Umbilical cord (tissue), 1 donor: ENCODE measurements at regions not wholly inside any gene's neighbourhood (a gene's known extent, or its start where the extent isn't known, plus 50 kb on each side); places are given as distances from the start of the nearest gene placed in this dataset.
"Not testable (repeated sequence)": the region's sequence is repeated elsewhere in the genome, so short reads cannot be mapped to it uniquely, and the experiment has no call there.

Source experiments
- DNase-seq: peaks from one replicate; pipeline ENCODE4 v3.0.0-alpha.2; 2015; ENCODE audit warnings: low spot score

DNA sequence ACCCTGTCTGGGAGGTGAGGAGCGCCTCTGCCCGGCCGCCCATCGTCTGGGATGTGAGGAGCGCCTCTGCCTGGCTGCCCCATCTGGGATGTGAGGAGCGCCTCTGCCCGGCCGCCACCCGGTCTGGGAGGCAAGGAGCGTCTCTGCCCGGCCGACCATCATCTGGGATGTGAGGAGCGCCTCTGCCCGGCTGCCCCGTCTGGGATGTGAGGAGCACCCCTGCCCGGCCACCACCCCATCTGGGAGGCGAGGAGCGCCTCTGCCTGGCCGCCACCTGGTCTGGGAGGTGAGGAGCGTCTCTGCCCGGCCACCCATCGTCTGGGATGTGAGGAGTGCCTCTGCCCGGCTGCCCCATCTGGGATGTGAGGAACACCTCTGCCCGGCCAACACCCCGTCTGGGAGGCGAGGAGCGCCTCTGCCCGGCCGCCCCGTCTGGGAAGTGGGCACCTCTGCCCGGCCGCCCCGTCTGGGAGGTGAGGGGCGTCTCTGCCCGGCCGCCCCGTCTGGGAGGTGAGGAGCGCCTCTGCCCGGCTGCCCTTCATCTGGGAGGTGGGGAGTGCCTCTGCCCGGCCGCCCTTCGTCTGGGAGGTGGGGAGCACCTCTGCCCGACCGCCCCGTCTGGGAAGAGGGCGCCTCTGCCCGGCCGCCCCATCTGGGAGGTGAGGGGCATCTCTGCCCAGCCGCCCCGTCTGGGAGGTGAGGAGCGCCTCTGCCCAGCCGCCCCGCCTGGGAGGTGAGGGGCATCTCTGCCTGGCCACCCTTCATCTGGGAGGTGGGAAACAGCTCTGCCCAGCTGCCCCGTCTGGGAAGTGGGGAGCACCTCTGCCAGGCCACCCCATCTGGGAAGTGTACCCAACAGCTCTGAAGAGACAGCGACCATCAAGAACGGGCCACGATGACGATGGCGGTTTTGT is 399.7 kb downstream of the CAAP1 start:
- not testable (repeated sequence) for DNase-seq

DNA sequence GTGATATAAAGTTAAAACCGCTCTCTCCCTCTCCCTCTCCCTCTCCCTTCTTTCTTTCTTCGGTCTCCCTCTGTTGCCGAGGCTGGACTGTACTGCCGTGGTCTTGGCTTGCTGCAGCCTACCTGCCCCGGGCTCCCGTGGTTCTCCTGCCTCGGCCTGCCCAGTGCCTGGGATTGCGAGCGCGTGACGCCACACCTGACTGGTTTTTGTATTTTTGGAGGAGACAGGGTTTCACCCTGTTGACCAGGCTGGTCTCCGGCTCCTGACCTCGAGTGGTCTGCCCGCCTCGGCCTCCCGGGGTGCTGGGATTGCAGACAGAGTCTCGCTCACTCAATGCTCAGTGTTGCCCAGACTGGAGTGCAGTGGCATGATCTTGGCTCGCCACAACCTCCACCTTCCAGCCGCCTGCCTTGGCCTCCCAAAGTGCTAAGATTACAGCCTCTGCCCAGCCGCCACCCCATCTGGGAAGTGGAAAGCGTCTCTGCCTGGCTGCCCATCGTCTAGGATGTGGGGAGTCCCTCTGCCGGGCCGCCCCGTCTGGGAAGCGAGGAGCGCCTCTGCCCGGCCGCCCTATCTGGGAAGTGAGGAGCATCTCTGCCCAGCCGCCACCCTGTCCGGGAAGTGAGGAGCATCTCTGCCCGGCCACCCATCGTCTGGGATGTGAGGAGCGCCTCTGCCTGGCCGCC is 400.5 kb downstream of the CAAP1 start:
- DNase-seq, result not testable (repeated sequence)

DNA sequence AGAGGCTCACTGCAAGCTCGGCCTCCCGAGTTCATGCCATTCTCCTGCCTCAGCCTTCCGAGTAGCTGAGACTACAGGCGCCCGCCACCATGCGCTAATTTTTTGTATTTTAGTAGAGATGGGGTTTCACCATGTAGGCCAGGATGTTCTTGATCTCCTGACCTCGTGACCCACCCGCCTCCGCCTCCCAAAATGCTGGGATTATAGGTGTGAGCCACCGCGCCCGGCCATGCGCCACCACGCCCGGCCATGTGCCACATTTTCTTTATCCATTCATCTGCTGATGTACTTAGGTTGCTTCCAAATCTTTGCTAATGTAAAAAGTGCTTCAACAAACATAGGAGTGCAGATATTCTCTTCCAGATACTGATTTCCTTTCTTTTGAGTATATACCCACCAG is 408.6 kb downstream of the CAAP1 start:
- no peak for DNase-seq

DNA sequence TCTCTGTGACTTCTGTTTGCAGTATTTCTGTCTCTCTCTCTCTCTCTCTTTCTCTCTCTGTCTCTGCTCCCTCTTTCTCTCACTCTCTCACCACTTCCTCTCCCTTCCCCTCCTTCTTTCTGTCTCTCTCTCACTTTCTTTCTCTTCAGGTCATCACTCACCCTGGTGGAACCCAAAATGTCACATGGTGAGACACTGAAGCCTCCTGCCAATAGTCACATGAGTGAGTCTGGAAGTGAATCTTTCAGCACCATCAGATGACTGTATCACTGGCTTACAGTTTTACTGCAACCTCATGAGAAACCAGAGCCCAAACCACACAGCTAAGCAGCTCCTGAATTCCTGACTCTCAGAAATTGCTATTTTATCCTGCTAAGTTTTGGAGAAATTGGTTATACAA is 414.6 kb downstream of the CAAP1 start:
- DNase-seq, result no peak

DNA sequence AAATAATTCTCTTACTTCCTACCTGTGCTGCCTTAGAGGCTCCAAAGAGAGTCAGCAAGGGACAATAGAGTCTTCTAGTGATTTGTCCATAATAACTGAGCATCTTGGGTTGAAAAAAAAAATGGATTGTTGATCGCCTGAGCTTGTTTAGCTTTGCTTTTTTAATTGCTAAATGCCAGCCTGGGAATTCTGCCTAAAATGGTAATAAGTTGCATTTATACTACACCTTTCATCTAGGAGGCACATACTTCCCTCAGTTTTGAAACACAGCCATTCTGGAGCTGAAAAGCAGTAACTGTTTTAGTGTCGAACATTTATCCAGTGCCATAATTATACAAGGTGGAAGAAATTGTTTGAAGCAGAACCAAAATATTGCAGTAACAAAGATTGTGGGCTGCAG is 421.3 kb downstream of the CAAP1 start:
- DNase-seq, result no peak

DNA sequence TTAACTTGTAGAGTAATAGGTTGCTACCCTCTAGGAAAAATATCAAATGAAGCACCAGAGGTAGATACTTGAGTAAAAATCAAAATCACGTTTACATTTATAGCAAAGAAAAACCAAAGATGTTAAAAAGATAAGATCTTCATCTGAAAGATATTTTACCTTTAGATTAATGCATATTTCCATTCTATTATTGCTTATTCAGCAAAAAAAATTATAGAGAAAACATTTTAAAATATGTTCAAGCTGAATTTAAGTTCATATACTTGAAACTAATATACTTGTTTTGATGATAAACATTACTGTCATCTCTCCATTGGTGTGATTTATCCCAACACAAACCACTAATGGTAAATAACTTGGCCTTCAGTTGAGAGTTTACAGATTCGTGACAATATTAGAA is 422.3 kb downstream of the CAAP1 start:
- DNase-seq, result no peak

DNA sequence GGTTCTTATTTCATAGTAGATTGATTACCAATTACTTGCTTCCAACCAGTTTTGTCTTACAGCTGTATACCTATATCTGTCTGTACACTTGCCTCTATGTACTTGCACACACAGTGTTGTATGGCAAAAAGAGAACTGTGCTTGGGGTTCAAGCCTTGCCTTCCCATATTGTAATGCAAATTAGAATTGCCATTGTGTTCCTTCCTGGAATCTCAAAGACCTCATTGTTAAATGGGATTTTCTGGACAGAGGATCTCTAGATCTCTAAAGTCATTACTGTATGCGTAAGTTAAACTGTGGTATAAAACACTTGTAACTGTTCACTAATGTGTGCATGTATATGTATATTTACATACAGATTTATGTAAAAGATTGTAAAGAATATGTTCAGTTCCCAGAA is 428.8 kb downstream of the CAAP1 start:
- DNase-seq, result no peak

DNA sequence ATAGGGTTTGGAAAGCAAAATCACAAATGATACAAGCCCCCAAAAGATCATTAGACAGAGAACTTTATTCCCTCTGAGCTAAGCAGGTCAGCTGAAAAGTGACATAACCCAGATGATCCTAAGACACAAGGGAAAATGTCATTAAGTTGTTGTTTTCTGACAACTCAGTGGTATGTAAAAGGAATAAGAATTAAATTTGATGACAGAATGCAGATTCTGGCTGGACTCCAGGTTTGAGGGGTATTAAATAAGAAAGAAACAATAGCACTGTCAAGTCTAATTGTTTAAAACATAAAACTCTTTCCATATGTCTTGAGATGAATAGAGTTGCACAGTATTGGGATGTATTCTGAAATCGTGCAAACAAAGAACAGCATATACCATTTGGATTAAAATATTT is 429.9 kb downstream of the CAAP1 start:
- DNase-seq, result no peak

DNA sequence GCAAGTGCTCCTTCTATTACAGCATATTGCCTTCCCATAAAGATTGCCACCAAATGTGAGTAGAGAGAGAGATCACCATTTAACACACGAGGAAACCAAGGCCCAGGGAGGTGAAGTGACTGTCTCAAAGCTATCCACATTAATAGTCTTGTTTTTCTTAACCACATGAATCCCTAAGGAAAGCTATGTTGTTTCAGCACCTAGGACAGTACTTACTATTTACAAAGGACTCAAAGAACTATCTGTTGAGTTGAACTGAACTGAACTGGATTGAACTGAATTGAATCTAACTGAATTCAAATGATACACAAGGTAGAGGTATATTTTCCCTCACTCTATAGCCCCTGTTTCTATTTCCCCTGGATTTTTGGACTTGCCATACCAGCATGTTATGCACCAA is 430.4 kb downstream of the CAAP1 start:
- peak; percentile 0 for DNase-seq

DNA sequence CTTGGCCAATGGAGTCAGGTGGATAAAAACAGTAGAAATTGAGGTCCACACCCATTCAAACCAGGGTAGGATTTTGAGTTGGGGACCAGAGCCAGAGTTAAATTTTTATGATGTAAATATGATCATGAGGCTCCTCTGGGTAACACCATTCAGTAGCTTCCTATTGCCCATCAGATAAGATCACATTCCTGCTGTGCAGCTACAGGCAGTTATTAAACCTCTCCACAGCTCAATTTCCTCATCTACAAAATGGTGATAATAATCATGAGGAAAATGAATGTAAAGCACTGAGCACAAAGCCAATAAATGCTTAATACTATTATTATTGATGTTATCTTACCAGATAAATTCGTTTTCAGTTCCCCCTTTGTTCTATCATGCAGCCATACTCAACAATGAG is 432.0 kb downstream of the CAAP1 start:
- no peak for DNase-seq

DNA sequence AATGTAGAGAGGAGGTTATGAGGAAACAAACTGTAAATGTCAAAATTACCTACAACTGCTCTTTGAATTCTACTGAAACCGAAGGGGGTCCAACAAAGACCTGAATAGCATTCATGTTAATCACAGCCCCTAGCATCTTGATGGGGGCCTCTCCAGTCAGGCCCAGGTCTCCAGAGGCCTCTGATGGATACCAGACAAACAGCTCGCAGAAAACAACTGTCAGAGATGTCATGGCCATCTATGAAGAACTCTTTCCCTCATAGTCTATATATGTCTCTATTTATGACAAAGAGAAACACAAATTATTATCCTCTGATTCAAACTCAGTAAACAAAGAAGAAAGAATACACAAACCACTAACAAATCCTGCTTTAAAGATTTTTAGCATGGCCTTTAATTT is 432.6 kb downstream of the CAAP1 start:
- no peak for DNase-seq

DNA sequence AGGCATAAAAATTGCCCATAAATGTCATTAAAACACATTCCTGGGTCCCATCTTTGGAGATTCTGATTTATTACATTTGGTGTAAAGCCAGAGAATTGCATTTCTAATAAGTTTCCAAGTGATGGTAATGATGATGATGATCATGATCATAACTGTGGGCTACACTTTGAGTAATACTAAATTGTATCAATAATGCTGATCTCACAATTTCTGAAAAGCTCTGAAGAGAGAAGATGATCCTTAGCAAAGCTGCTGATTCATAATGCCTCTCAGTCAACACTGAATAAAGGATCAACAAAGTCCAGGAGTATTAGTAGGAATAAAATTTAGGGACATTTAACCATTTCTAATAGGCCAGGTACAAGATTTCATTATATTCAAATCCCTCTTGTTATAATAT is 434.5 kb downstream of the CAAP1 start:
- DNase-seq, result no peak

DNA sequence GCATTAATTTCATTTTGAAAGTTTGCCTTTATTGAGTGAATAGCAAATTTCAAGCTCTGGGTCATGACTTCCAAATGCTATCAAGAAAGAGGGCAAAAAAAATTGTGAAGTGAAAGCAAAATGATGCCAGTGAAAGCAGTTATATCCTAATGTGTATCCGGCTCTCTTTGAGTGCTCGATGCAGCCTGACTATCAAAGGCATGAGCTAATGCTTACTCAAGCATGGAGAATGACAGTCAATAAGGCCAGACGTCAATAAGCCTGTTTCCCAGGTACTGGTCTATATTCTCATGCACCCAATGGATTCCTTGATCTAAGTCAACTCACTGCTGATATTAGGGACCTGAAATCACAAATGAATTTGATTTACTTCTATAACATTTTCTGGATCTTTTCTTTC is 435.5 kb downstream of the CAAP1 start:
- DNase-seq, result no peak

DNA sequence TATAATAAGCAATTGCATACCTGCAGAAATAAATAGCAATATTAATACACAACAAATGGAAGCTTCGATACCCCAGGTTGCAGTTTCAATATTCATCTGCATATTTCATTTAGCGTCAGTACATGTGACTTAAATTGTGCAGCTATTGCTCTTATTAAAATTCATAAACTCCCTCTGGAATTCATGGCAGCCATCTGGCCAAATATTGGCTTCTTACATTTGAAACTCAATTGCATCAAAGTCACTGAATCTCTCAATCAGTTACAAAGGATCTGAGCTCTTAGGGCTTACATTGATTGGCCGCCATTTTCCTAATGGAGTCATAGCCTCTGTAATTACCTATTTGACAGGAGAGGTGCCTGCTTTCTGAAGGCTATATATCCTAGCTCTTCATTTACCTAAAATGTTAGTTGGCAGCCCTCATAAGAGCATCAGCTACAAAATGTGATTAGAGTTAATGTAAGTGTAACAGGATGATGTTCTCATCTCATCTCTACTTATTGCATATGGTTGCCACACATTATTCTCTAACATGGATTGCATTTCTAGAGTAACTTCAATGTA is 453.5 kb downstream of the CAAP1 start:
- DNase-seq, result no peak

DNA sequence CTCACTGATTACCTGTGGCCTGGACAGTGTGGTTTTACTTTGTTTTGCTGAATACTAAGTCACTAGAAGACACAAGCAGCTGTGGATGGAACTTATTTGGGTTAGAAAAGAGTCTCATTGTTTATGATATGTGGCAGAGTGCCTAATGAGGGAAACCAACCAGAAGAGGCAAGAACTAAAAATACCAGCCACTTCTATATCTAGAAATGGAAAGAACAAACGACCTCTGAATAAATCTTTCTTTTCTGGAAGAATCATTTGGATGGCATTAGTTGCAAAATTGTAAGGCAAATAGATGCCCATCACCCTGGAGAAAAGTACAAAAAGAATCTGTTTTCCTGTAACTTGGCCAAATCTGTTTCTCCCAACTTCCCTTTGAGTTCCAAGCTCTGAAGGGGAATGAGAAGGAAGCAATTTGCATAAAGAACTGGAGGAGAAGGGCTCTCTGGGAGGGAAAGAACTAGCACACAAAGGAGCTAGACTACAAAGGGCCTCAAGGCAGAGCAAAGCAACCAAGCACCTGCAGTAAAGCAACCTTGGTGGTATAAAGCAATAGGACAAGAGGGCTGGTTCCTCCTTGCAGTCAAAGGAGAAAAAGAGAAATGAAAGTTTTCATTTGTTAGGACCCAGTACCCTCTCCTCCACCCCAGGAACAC is 455.4 kb downstream of the CAAP1 start:
- no peak for DNase-seq

DNA sequence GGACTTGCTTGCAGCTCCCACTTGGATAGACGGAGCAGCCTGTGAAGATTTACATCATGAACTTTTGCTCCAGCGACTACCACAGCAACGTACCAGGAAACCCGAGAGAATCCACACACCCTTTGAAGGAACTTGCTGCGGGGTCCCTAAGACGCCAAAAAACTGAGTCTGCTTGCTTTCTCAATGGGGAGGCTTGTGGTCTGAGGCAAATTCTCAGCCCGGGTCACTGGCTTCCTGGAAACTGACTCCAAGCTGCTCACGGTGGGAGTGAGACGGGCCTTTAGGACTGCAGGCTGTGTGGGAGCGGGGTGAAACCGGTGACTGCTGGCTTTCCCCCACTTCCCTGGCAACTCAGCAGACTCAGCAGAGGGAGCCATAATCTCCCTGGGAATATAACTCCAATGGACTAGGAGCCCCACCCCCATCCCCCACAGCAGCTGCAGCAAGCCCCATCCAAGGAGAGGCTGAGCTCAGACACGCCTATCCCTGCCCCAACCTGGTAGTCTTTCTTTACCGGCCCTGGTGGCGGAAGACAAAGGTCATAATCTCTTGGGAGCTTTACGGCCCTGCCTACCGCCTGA is 466.0 kb downstream of the CAAP1 start:
- no peak for DNase-seq

DNA sequence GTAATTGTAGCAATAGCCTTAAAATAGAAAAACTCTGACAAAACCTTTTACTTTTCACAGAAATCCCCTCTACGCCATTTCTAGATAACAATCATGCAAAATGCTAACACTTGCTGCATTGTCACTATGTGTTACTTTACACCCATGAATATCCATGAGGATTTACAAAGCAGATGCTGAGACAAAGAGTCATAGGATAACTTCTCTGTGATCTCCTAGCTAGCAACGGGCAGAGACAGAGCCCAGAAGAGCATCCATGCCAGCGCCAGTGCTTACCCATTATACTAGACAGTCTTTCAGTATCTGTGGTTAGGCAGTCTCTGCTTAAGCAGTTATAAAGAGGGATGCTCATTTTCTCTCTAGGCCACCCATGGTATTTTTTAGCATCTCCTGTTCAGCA is 474.1 kb downstream of the CAAP1 start:
- no peak for DNase-seq

DNA sequence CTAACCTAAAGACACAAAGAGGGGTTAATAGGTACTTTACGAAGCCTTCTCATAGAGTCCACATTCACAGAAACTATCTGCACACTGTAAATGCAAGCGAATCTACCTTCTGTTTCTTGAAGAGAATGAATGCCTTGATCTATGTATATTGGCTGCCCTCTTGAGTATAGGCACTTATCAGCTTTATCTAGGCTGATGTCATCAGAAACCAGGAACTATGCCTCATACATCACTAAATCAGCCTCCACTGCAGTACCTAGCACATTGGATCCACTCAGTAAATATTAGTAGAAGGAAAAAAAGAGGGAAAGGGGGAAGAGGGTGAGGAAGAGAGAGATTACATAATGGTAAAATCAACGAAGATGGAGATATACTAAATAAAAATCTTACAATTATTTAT is 477.1 kb downstream of the CAAP1 start:
- no peak for DNase-seq

DNA sequence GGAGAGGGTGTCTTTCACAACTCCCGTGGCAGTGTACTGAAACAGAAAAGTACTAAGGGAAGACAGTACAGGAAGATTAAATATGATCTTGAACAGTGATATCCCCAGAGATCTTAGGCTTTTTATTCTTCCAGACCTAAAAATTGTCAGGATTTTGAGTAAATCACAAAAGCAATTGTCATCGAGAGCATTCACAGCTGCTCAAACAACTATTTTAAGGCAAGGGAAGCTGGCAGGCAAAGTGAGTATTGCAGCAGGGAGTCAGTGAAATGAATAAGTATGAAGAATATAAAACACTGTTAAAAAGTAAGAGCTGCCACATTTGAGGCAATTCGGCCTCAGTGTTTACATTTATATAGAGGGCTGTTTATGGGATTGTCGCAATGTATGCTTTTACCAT is 479.0 kb downstream of the CAAP1 start:
- no peak for DNase-seq

DNA sequence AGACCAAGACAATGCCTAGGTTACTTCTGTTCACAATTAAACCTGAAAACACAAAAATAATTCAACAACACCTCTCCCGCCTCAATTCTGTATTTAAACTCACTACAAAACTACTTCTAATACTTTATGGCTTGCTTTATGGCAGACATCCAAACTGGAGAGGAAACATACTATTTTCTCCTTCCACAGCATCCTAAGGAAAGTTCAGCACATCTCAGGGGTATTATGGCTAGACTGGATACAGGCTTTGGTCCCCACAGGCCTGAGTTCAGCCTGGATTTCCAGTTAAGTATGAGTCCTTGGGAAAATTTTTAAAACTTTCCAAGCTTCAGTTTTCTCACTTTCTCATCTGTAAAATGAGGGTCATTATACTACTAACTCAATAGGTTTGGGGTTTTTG is 480.2 kb downstream of the CAAP1 start:
- DNase-seq, result no peak

DNA sequence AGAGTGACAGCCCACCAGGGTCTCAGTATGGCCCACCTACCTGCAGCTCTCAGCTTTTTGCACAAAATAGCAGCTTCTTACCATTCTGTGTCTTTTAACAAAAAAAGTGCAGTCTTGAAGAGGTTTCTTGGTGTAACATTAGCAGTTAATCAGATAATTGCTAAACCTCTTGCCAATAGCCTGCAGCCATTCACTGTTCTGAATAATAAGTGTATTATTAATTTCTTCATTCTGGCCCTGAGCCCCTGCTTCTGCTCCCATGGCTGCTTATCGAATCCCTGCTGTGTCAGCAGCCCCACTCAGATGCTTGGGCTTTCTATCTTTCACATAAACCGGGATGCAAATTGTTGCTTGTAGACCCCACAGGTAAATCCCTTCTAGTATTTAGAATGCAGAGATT is 485.9 kb downstream of the CAAP1 start:
- DNase-seq, result no peak

DNA sequence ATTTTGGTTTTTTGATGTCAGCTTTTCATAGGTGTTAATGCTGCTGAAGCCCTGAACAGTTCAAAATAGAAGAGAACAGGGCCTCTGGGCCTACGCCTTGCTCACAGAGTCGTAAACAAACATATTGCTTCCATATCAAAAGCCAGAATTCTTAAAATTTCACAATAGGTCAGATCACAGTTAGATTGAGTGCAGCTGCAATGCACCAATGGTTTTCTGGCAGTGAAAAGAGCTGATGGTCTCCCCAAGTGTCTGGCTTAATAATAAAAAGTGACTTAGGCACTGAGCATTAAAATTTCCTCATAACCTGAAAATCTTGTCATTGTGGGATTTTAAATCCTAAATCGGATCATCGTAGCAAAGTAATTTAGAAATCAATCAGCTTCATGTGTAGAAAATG is 493.0 kb downstream of the CAAP1 start:
- DNase-seq, result no peak
